Progenitor cell of endocrine pancreas (in vitro differentiated cells): ENCODE measurements at regions not wholly inside any gene's neighbourhood (a gene's known extent, or its start where the extent isn't known, plus 50 kb on each side); places are given as distances from the start of the nearest gene placed in this dataset.

Experiments
- DNase-seq: peaks from one replicate; pipeline ENCODE4 v3.0.0; 2021; ENCODE audit warnings: low spot score; ENCODE audit not compliant: unreplicated experiment
- H3K27ac Mint-ChIP-seq: 2 replicates; pipeline ENCODE4 v1.8.0; 2021; ENCODE audit warnings: mild to moderate bottlenecking, moderate library complexity, mixed read lengths
- H3K27me3 Mint-ChIP-seq: 2 replicates; pipeline ENCODE4 v1.8.0; 2021; ENCODE audit warnings: mixed read lengths
- H3K36me3 Mint-ChIP-seq: 2 replicates; pipeline ENCODE4 v1.8.0; 2022; ENCODE audit warnings: mixed read lengths; ENCODE audit not compliant: insufficient read depth
- H3K4me1 Mint-ChIP-seq: 2 replicates; pipeline ENCODE4 v1.8.0; 2021; ENCODE audit warnings: low read depth, mixed read lengths
- H3K4me3 Mint-ChIP-seq: 2 replicates; pipeline ENCODE4 v1.8.0; 2021; ENCODE audit warnings: low read depth, mild to moderate bottlenecking, moderate library complexity, mixed read lengths
- H3K9me3 Mint-ChIP-seq: 2 replicates; pipeline ENCODE4 v1.8.0; 2021; ENCODE audit warnings: low read depth, mixed read lengths
- CTCF ChIP-seq: fragments of 200-600 bp; sonication (generic); IDR thresholded peaks from one replicate; pipeline ENCODE4 v1.5.0; 2021; ENCODE audit warnings: antibody characterized with exemption, mild to moderate bottlenecking; ENCODE audit not compliant: unreplicated experiment

- no peak overlapping the region for H3K4me3 Mint-ChIP-seq
- no peaks in the 10 kb centered on the region for H3K27me3 Mint-ChIP-seq
- peaks cover 6% of the 10 kb centered on the region for H3K9me3 Mint-ChIP-seq
- no peak for TF ChIP-seq CTCF
- no peaks in the 10 kb centered on the region for H3K36me3 Mint-ChIP-seq
- H3K27ac Mint-ChIP-seq: no peak overlapping the region
- no peaks in the 10 kb centered on the region for H3K4me1 Mint-ChIP-seq
- no peak for DNase-seq
Observed at GRCh38 chr13:58865286-58865685, 1233.7 kb downstream of the PCDH17 start.

GRCh38 chr13:58869566-58869965 lies 1238.0 kb downstream of the PCDH17 start:
- no peak for TF ChIP-seq CTCF
- no peaks in the 10 kb centered on the region for H3K27me3 Mint-ChIP-seq

GRCh38 chr13:58876473-58876872 lies 1244.9 kb downstream of the PCDH17 start:
- peaks cover 5% of the 10 kb centered on the region for H3K9me3 Mint-ChIP-seq
- DNase-seq: no peak
- no peaks in the 10 kb centered on the region for H3K27me3 Mint-ChIP-seq
- H3K4me1 Mint-ChIP-seq: no peaks in the 10 kb centered on the region
- no peaks in the 10 kb centered on the region for H3K36me3 Mint-ChIP-seq
- no peak for TF ChIP-seq CTCF
- no peak overlapping the region for H3K4me3 Mint-ChIP-seq
- no peak overlapping the region for H3K27ac Mint-ChIP-seq

More at GRCh38 chr13:58869566-58869965, 1238.0 kb downstream of the PCDH17 start:
- no peaks in the 10 kb centered on the region for H3K36me3 Mint-ChIP-seq
- no peak overlapping the region for H3K4me3 Mint-ChIP-seq
- DNase-seq: no peak
- H3K9me3 Mint-ChIP-seq: peaks cover 13% of the 10 kb centered on the region
- H3K27ac Mint-ChIP-seq: no peak overlapping the region
- H3K4me1 Mint-ChIP-seq: no peaks in the 10 kb centered on the region

GRCh38 chr13:58879114-58879513 lies 1247.6 kb downstream of the PCDH17 start:
- DNase-seq: no peak
- H3K4me1 Mint-ChIP-seq: no peaks in the 10 kb centered on the region
- H3K9me3 Mint-ChIP-seq: no peaks in the 10 kb centered on the region
- no peak overlapping the region for H3K4me3 Mint-ChIP-seq
- H3K36me3 Mint-ChIP-seq: no peaks in the 10 kb centered on the region
- no peaks in the 10 kb centered on the region for H3K27me3 Mint-ChIP-seq
- no peak overlapping the region for H3K27ac Mint-ChIP-seq
- no peak for TF ChIP-seq CTCF

GRCh38 chr13:58882516-58882915 lies 1251.0 kb downstream of the PCDH17 start:
- no peaks in the 10 kb centered on the region for H3K36me3 Mint-ChIP-seq
- H3K9me3 Mint-ChIP-seq: no peaks in the 10 kb centered on the region
- no peak overlapping the region for H3K4me3 Mint-ChIP-seq
- no peak overlapping the region for H3K27ac Mint-ChIP-seq
- no peak for TF ChIP-seq CTCF
- H3K27me3 Mint-ChIP-seq: no peaks in the 10 kb centered on the region
- no peaks in the 10 kb centered on the region for H3K4me1 Mint-ChIP-seq
- DNase-seq: no peak
